ENCODE measurements at regions not wholly inside any gene's neighbourhood (a gene's known extent, or its start where the extent isn't known, plus 50 kb on each side); places are given as distances from the start of the nearest gene placed in this dataset.

GRCh38 chr17:53004902-53005301, 817.8 kb upstream of the KIF2B start:
- no peaks in the 10 kb centered on the region for H3K36me3 ChIP-seq (ENCODE audit: control insufficient read depth in 1 of 2, insufficient read depth in 2 of 2, low read depth in 1 of 2, low read length in 2 of 2)
- H4K8ac ChIP-seq (ENCODE audit: low read length), result no peak overlapping the region
- no peaks in the 10 kb centered on the region for H3K27me3 ChIP-seq (ENCODE audit: control insufficient read depth in 1 of 2, insufficient read depth in 1 of 2, low read length in 2 of 2)
- no peak overlapping the region for H4K91ac ChIP-seq (ENCODE audit: low read length)
- H3K14ac ChIP-seq (ENCODE audit: low read length in 2 of 2), result no peak overlapping the region
- H2BK15ac ChIP-seq (ENCODE audit: low read depth, poor library complexity, severe bottlenecking), result no peak overlapping the region
- H3K4ac ChIP-seq (ENCODE audit: low read depth in 1 of 2, low read length in 2 of 2), result no peak overlapping the region
- peaks cover 2% of the 10 kb centered on the region for H3K9me3 ChIP-seq (ENCODE audit: control insufficient read depth, low read length)
- H2AFZ ChIP-seq (ENCODE audit: low read depth, low read length), result no peak overlapping the region
- H3K79me1 ChIP-seq (replicated peaks; ENCODE audit: low read length, poor library complexity, severe bottlenecking), result no peaks in the 10 kb centered on the region
- H2BK5ac ChIP-seq (ENCODE audit: low read depth, low read length, poor library complexity, severe bottlenecking), result no peak overlapping the region
- no peak overlapping the region for H2BK12ac ChIP-seq (ENCODE audit: low read length in 2 of 2)
- no peak overlapping the region for H3K27ac ChIP-seq (ENCODE audit: low read length, poor library complexity, severe bottlenecking)
- no peak overlapping the region for H3K4me3 ChIP-seq (ENCODE audit: insufficient read depth in 1 of 2, low read depth in 1 of 2, low read length in 2 of 2)
- no peak overlapping the region for H3K23ac ChIP-seq (ENCODE audit: low read length in 2 of 2)
- H3K18ac ChIP-seq (ENCODE audit: low read depth in 1 of 2, low read length in 2 of 2), result no peak overlapping the region
- no peak overlapping the region for H2AK5ac ChIP-seq (ENCODE audit: low read length, severe bottlenecking)
- no peak overlapping the region for H3K9ac ChIP-seq (ENCODE audit: low read length)
- no peak for DNase-seq
- no peak overlapping the region for H3K4me2 ChIP-seq (ENCODE audit: low read length, poor library complexity, severe bottlenecking)
- no peaks in the 10 kb centered on the region for H3K4me1 ChIP-seq (ENCODE audit: control insufficient read depth, insufficient read depth, low read depth, low read length)
- H2BK120ac ChIP-seq (ENCODE audit: low read depth, low read length), result no peak overlapping the region

GRCh38 chr17:52995881-52996280, 826.8 kb upstream of the KIF2B start:
- no peak overlapping the region for H3K27ac ChIP-seq (ENCODE audit: low read length, poor library complexity, severe bottlenecking)
- H2BK120ac ChIP-seq (ENCODE audit: low read depth, low read length), result no peak overlapping the region
- no peak overlapping the region for H3K4me3 ChIP-seq (ENCODE audit: insufficient read depth in 1 of 2, low read depth in 1 of 2, low read length in 2 of 2)
- peaks cover 21% of the 10 kb centered on the region for H3K9me3 ChIP-seq (ENCODE audit: control insufficient read depth, low read length)
- H3K14ac ChIP-seq (ENCODE audit: low read length in 2 of 2), result no peak overlapping the region
- no peak overlapping the region for H2AK5ac ChIP-seq (ENCODE audit: low read length, severe bottlenecking)
- no peak overlapping the region for H2BK12ac ChIP-seq (ENCODE audit: low read length in 2 of 2)
- H4K91ac ChIP-seq (ENCODE audit: low read length), result no peak overlapping the region
- H3K4me2 ChIP-seq (ENCODE audit: low read length, poor library complexity, severe bottlenecking), result no peak overlapping the region
- no CpG with 5 or more reads among the region's 3 CpGs for WGBS
- no peak overlapping the region for H3K4ac ChIP-seq (ENCODE audit: low read depth in 1 of 2, low read length in 2 of 2)
- no peak overlapping the region for H4K8ac ChIP-seq (ENCODE audit: low read length)
- no peak overlapping the region for H2BK15ac ChIP-seq (ENCODE audit: low read depth, poor library complexity, severe bottlenecking)
- no peak overlapping the region for H2AFZ ChIP-seq (ENCODE audit: low read depth, low read length)
- no peak overlapping the region for H2BK5ac ChIP-seq (ENCODE audit: low read depth, low read length, poor library complexity, severe bottlenecking)
- H3K23ac ChIP-seq (ENCODE audit: low read length in 2 of 2), result no peak overlapping the region
- H3K36me3 ChIP-seq (ENCODE audit: control insufficient read depth in 1 of 2, insufficient read depth in 2 of 2, low read depth in 1 of 2, low read length in 2 of 2), result no peaks in the 10 kb centered on the region
- no peaks in the 10 kb centered on the region for H3K27me3 ChIP-seq (ENCODE audit: control insufficient read depth in 1 of 2, insufficient read depth in 1 of 2, low read length in 2 of 2)
- H3K18ac ChIP-seq (ENCODE audit: low read depth in 1 of 2, low read length in 2 of 2), result no peak overlapping the region
- no peaks in the 10 kb centered on the region for H3K4me1 ChIP-seq (ENCODE audit: control insufficient read depth, insufficient read depth, low read depth, low read length)
- H3K9ac ChIP-seq (ENCODE audit: low read length), result no peak overlapping the region
- DNase-seq, result no peak
- H3K79me1 ChIP-seq (replicated peaks; ENCODE audit: low read length, poor library complexity, severe bottlenecking), result no peaks in the 10 kb centered on the region

- H3K4me3 ChIP-seq (ENCODE audit: insufficient read depth in 1 of 2, low read depth in 1 of 2, low read length in 2 of 2), result no peak overlapping the region
- no peak overlapping the region for H2BK5ac ChIP-seq (ENCODE audit: low read depth, low read length, poor library complexity, severe bottlenecking)
- peaks cover 18% of the 10 kb centered on the region for H3K9me3 ChIP-seq (ENCODE audit: control insufficient read depth, low read length)
- no peak overlapping the region for H2AK5ac ChIP-seq (ENCODE audit: low read length, severe bottlenecking)
- H3K27me3 ChIP-seq (ENCODE audit: control insufficient read depth in 1 of 2, insufficient read depth in 1 of 2, low read length in 2 of 2), result no peaks in the 10 kb centered on the region
- no peak overlapping the region for H3K18ac ChIP-seq (ENCODE audit: low read depth in 1 of 2, low read length in 2 of 2)
- H2BK120ac ChIP-seq (ENCODE audit: low read depth, low read length), result no peak overlapping the region
- no peak for DNase-seq
- H3K36me3 ChIP-seq (ENCODE audit: control insufficient read depth in 1 of 2, insufficient read depth in 2 of 2, low read depth in 1 of 2, low read length in 2 of 2), result no peaks in the 10 kb centered on the region
- no peak overlapping the region for H3K9ac ChIP-seq (ENCODE audit: low read length)
- H3K4ac ChIP-seq (ENCODE audit: low read depth in 1 of 2, low read length in 2 of 2), result no peak overlapping the region
- H3K14ac ChIP-seq (ENCODE audit: low read length in 2 of 2), result no peak overlapping the region
- no peak overlapping the region for H3K27ac ChIP-seq (ENCODE audit: low read length, poor library complexity, severe bottlenecking)
- no peaks in the 10 kb centered on the region for H3K79me1 ChIP-seq (replicated peaks; ENCODE audit: low read length, poor library complexity, severe bottlenecking)
- WGBS, result 43% methylated on average over 1 of the region's 1 CpG
- no peaks in the 10 kb centered on the region for H3K4me1 ChIP-seq (ENCODE audit: control insufficient read depth, insufficient read depth, low read depth, low read length)
- no peak overlapping the region for H4K8ac ChIP-seq (ENCODE audit: low read length)
- no peak overlapping the region for H2BK12ac ChIP-seq (ENCODE audit: low read length in 2 of 2)
- H3K4me2 ChIP-seq (ENCODE audit: low read length, poor library complexity, severe bottlenecking), result no peak overlapping the region
- H2BK15ac ChIP-seq (ENCODE audit: low read depth, poor library complexity, severe bottlenecking), result no peak overlapping the region
- no peak overlapping the region for H3K23ac ChIP-seq (ENCODE audit: low read length in 2 of 2)
- no peak overlapping the region for H4K91ac ChIP-seq (ENCODE audit: low read length)
- no peak overlapping the region for H2AFZ ChIP-seq (ENCODE audit: low read depth, low read length)
Measured at GRCh38 chr17:52995147-52995546, 827.6 kb upstream of the KIF2B start.

- H2BK120ac ChIP-seq (ENCODE audit: low read depth, low read length), result no peak overlapping the region
- H4K91ac ChIP-seq (ENCODE audit: low read length), result no peak overlapping the region
- H3K36me3 ChIP-seq (ENCODE audit: control insufficient read depth in 1 of 2, insufficient read depth in 2 of 2, low read depth in 1 of 2, low read length in 2 of 2), result no peaks in the 10 kb centered on the region
- no peak overlapping the region for H3K4me2 ChIP-seq (ENCODE audit: low read length, poor library complexity, severe bottlenecking)
- no peak overlapping the region for H2BK5ac ChIP-seq (ENCODE audit: low read depth, low read length, poor library complexity, severe bottlenecking)
- no peak overlapping the region for H3K4me3 ChIP-seq (ENCODE audit: insufficient read depth in 1 of 2, low read depth in 1 of 2, low read length in 2 of 2)
- DNase-seq, result no peak
- no peaks in the 10 kb centered on the region for H3K79me1 ChIP-seq (replicated peaks; ENCODE audit: low read length, poor library complexity, severe bottlenecking)
- H2BK15ac ChIP-seq (ENCODE audit: low read depth, poor library complexity, severe bottlenecking), result no peak overlapping the region
- H4K8ac ChIP-seq (ENCODE audit: low read length), result no peak overlapping the region
- no peak overlapping the region for H2AFZ ChIP-seq (ENCODE audit: low read depth, low read length)
- no peak overlapping the region for H3K23ac ChIP-seq (ENCODE audit: low read length in 2 of 2)
- 33% methylated on average over 4 of the region's 4 CpGs for WGBS
- H2BK12ac ChIP-seq (ENCODE audit: low read length in 2 of 2), result no peak overlapping the region
- H3K9ac ChIP-seq (ENCODE audit: low read length), result no peak overlapping the region
- no peak overlapping the region for H3K14ac ChIP-seq (ENCODE audit: low read length in 2 of 2)
- no peak overlapping the region for H3K4ac ChIP-seq (ENCODE audit: low read depth in 1 of 2, low read length in 2 of 2)
- no peak overlapping the region for H3K27ac ChIP-seq (ENCODE audit: low read length, poor library complexity, severe bottlenecking)
- H3K27me3 ChIP-seq (ENCODE audit: control insufficient read depth in 1 of 2, insufficient read depth in 1 of 2, low read length in 2 of 2), result no peaks in the 10 kb centered on the region
- peaks cover 5% of the 10 kb centered on the region for H3K9me3 ChIP-seq (ENCODE audit: control insufficient read depth, low read length)
- H2AK5ac ChIP-seq (ENCODE audit: low read length, severe bottlenecking), result no peak overlapping the region
- H3K18ac ChIP-seq (ENCODE audit: low read depth in 1 of 2, low read length in 2 of 2), result no peak overlapping the region
- H3K4me1 ChIP-seq (ENCODE audit: control insufficient read depth, insufficient read depth, low read depth, low read length), result no peaks in the 10 kb centered on the region
Measured at GRCh38 chr17:52986056-52986662, 827.6 kb upstream of the CA10 start.

All from mesenchymal stem cell (in vitro differentiated cells and primary cell).